ENCODE measurements at regions not wholly inside any gene's neighbourhood (a gene's known extent, or its start where the extent isn't known, plus 50 kb on each side); places are given as distances from the start of the nearest gene placed in this dataset.

- Histone ChIP-seq H3K4me1 (replicated peaks in 1 of 4; ENCODE audit: control insufficient read depth in 3 of 4, insufficient read depth in 4 of 4, low read length in 3 of 4) (no peaks in the 10 kb centered on the region), H3K9me3 (ENCODE audit: insufficient read depth in 2 of 2, low read depth in 1 of 2, low read length in 1 of 2) (no peaks in the 10 kb centered on the region), H4K5ac (ENCODE audit: insufficient read length, low read depth, low read length) (no peak overlapping the region), H4K8ac (ENCODE audit: extremely low read depth, insufficient read depth, low read length) (no peak overlapping the region), H3K9ac (replicated peaks in 1 of 4; ENCODE audit: extremely low read depth in 1 of 4, low read depth in 3 of 4, low read length in 3 of 4) (no peak overlapping the region), H3K79me2 (ENCODE audit: control insufficient read depth in 1 of 2, insufficient read depth in 2 of 2, low read length in 2 of 2) (no peaks in the 10 kb centered on the region), H3K56ac (replicated peaks; ENCODE audit: insufficient read length, low read depth, low read length) (no peak overlapping the region), H3K14ac (ENCODE audit: insufficient read length) (no peak overlapping the region), H3K36me3 (ENCODE audit: control insufficient read depth in 2 of 4, insufficient read depth in 4 of 4, low read length in 3 of 4) (no peaks in the 10 kb centered on the region), H4K20me1 (replicated peaks in 1 of 2; ENCODE audit: control insufficient read depth in 1 of 2, insufficient read depth in 2 of 2, low read length in 2 of 2) (no peaks in the 10 kb centered on the region), H3K4ac (replicated peaks; ENCODE audit: insufficient read length, low read depth, low read length) (no peak overlapping the region), H2AFZ (ENCODE audit: low read length) (no peak overlapping the region), H3K27ac (ENCODE audit: low read depth, low read length) (no peak overlapping the region), H3K79me1 (ENCODE audit: low read depth, low read length) (no peaks in the 10 kb centered on the region), H2BK12ac (ENCODE audit: low read depth, low read length) (no peak overlapping the region), H3K4me2 (ENCODE audit: insufficient read depth in 1 of 2, low read depth in 2 of 2, low read length in 2 of 2) (no peak overlapping the region), H3K27me3 (replicated peaks in 1 of 4; ENCODE audit: control insufficient read depth in 3 of 4, extremely low read depth in 1 of 4, insufficient read depth in 3 of 4, low read length in 3 of 4) (no peaks in the 10 kb centered on the region), H3K4me3 (ENCODE audit: extremely low read depth in 1 of 4, insufficient read depth in 2 of 4, low read depth in 3 of 4, low read length in 4 of 4) (no peak overlapping the region), H2AK5ac (ENCODE audit: low read depth, low read length) (no peak overlapping the region), H3K18ac (ENCODE audit: extremely low read depth, low read length) (no peak overlapping the region), H2BK15ac (ENCODE audit: low read length) (no peak overlapping the region), H3K23me2 (ENCODE audit: low read depth, low read length) (no peaks in the 10 kb centered on the region), H2BK120ac (replicated peaks; ENCODE audit: low read depth, low read length) (no peak overlapping the region), H2BK5ac (ENCODE audit: low read depth, low read length) (no peak overlapping the region), H2BK20ac (ENCODE audit: low read length) (no peak overlapping the region), H3K23ac (ENCODE audit: insufficient read length) (no peak overlapping the region), H4K91ac (replicated peaks; ENCODE audit: insufficient read length, low read length) (no peak overlapping the region)
- DNase-seq (ENCODE audit: low read depth in 1 of 2, low spot score in 2 of 2) (no peak), FAIRE-seq (no peak)
- ChIA-PET CTCF (ENCODE audit: partially characterized antibody) (no interaction called here), POLR2A (ENCODE audit: partially characterized antibody) (no interaction called here)
- WGBS, 2 experiments (ENCODE audit: extremely low coverage in 1 of 2, insufficient coverage in 1 of 2, insufficient read length in 1 of 2, insufficient replicate concordance in 2 of 2, low coverage in 1 of 2, low lambda C conversion rate in 2 of 2, missing lambda C conversion rate in 1 of 2) = 90% methylated on average over 8 of the region's 8 CpGs; no CpG with 5 or more reads in 1 of the 2 experiments
- no peak for TF ChIP-seq NRF1 (IDR thresholded peaks at IDR 0.05; ENCODE audit: low read depth, low read length)
- TF ChIP-seq HDAC6 (IDR thresholded peaks at IDR 0.05; ENCODE audit: low read depth, low read length) = no peak
- TF ChIP-seq RNF2 (IDR thresholded peaks at IDR 0.05; ENCODE audit: borderline replicate concordance, low read depth, low read length, missing control alignments, poor library complexity, severe bottlenecking) = no peak
- no peak for TF ChIP-seq POU5F1 (IDR thresholded peaks at IDR 0.05; ENCODE audit: low read depth, low read length)
- TF ChIP-seq SP2 (IDR thresholded peaks at IDR 0.05; ENCODE audit: low read length) = no peak
- no peak for TF ChIP-seq PHF8 (conservative IDR thresholded peaks at IDR 0.05; ENCODE audit: low read depth, low read length)
- no peak for TF ChIP-seq SRF (IDR thresholded peaks at IDR 0.05; ENCODE audit: low read depth, low read length)
- TF ChIP-seq ZNF274 (IDR thresholded peaks at IDR 0.05; ENCODE audit: borderline replicate concordance, extremely low read depth, low read length) = no peak
- TF ChIP-seq SIX5 (IDR thresholded peaks at IDR 0.05; ENCODE audit: low read depth, low read length) = no peak
- no peak for TF ChIP-seq TCF12 (IDR thresholded peaks at IDR 0.05; ENCODE audit: low read depth, low read length)
- TF ChIP-seq EZH2 (IDR thresholded peaks at IDR 0.05; ENCODE audit: low read depth, low read length, severe bottlenecking) = no peak
- TF ChIP-seq, protein P1, sequence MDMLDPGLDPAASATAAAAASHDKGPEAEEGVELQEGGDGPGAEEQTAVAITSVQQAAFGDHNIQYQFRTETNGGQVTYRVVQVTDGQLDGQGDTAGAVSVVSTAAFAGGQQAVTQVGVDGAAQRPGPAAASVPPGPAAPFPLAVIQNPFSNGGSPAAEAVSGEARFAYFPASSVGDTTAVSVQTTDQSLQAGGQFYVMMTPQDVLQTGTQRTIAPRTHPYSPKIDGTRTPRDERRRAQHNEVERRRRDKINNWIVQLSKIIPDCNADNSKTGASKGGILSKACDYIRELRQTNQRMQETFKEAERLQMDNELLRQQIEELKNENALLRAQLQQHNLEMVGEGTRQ (IDR thresholded peaks at IDR 0.05; ENCODE audit: low read length) = no peak
- no peak for TF ChIP-seq SIRT6 (IDR thresholded peaks at IDR 0.05; ENCODE audit: low read length)
- TF ChIP-seq CTBP2 (IDR thresholded peaks at IDR 0.05; ENCODE audit: borderline replicate concordance, insufficient read depth, insufficient read length, low read length) = no peak
- no peak for TF ChIP-seq KDM1A (IDR thresholded peaks at IDR 0.05; ENCODE audit: borderline replicate concordance, low read length)
These were observed 87.6 kb upstream of the NEBL start for GRCh38 chr10:20984662-20985061.
